ENCODE measurements at regions not wholly inside any gene's neighbourhood (a gene's known extent, or its start where the extent isn't known, plus 50 kb on each side); places are given as distances from the start of the nearest gene placed in this dataset.

GRCh38 chr12:89920866-89921265 lies 212.2 kb upstream of the ATP2B1 start:
- Histone ChIP-seq H2AFZ (ENCODE audit: low read depth, low read length) (no peak overlapping the region), H3K4me1 (ENCODE audit: insufficient read depth, low read length) (no peaks in the 10 kb centered on the region), H3K27ac (ENCODE audit: low read depth, low read length) (no peak overlapping the region), H4K20me1 (ENCODE audit: insufficient read depth, low read length) (no peaks in the 10 kb centered on the region), H3K9ac (ENCODE audit: low read length) (no peak overlapping the region), H3K4me3 (ENCODE audit: insufficient read depth, low read depth, low read length) (no peak overlapping the region), H3K79me2 (ENCODE audit: insufficient read depth, low read length) (no peaks in the 10 kb centered on the region), H3K4me2 (ENCODE audit: low read length) (no peak overlapping the region), H3K9me3 (ENCODE audit: insufficient read depth, low read depth, low read length) (no peaks in the 10 kb centered on the region), H3K27me3 (ENCODE audit: insufficient read depth, low read length) (no peaks in the 10 kb centered on the region), H3K36me3 (ENCODE audit: insufficient read depth, low read length) (no peaks in the 10 kb centered on the region)
- H3K27ac Mint-ChIP-seq (ENCODE audit: unreplicated experiment), result no peak overlapping the region
- no peaks in the 10 kb centered on the region for H3K9me3 Mint-ChIP-seq (ENCODE audit: unreplicated experiment)
- no peaks in the 10 kb centered on the region for H3K4me1 Mint-ChIP-seq (ENCODE audit: low read depth, unreplicated experiment)
- H3K4me3 Mint-ChIP-seq (ENCODE audit: unreplicated experiment), result no peak overlapping the region
- no peak for DNase-seq (ENCODE audit: low read depth)
- H3K27me3 Mint-ChIP-seq (ENCODE audit: low read depth, unreplicated experiment), result no peaks in the 10 kb centered on the region
- FAIRE-seq, result no peak
- TF ChIP-seq EZH2 (IDR thresholded peaks at IDR 0.05; ENCODE audit: insufficient read depth, low read length), result no peak
- no peak for TF ChIP-seq CTCF (IDR thresholded peaks at IDR 0.05; ENCODE audit: insufficient read depth, low read depth, low read length)
- H3K36me3 Mint-ChIP-seq (ENCODE audit: low read depth, unreplicated experiment), result no peaks in the 10 kb centered on the region

GRCh38 chr12:89919241-89919906 lies 210.7 kb upstream of the ATP2B1 start:
- no peaks in the 10 kb centered on the region for H3K36me3 Mint-ChIP-seq (ENCODE audit: low read depth, unreplicated experiment)
- no peak for DNase-seq (ENCODE audit: low read depth)
- H3K27ac Mint-ChIP-seq (ENCODE audit: unreplicated experiment), result no peak overlapping the region
- Histone ChIP-seq H3K4me1 (ENCODE audit: insufficient read depth, low read length) (no peaks in the 10 kb centered on the region), H3K27me3 (ENCODE audit: insufficient read depth, low read length) (no peaks in the 10 kb centered on the region), H3K36me3 (ENCODE audit: insufficient read depth, low read length) (no peaks in the 10 kb centered on the region), H3K9me3 (ENCODE audit: insufficient read depth, low read depth, low read length) (no peaks in the 10 kb centered on the region), H2AFZ (ENCODE audit: low read depth, low read length) (no peak overlapping the region), H3K27ac (ENCODE audit: low read depth, low read length) (no peak overlapping the region), H3K4me3 (ENCODE audit: insufficient read depth, low read depth, low read length) (no peak overlapping the region), H4K20me1 (ENCODE audit: insufficient read depth, low read length) (no peaks in the 10 kb centered on the region), H3K79me2 (ENCODE audit: insufficient read depth, low read length) (no peaks in the 10 kb centered on the region), H3K4me2 (ENCODE audit: low read length) (no peak overlapping the region), H3K9ac (ENCODE audit: low read length) (no peak overlapping the region)
- H3K4me3 Mint-ChIP-seq (ENCODE audit: unreplicated experiment), result no peak overlapping the region
- FAIRE-seq, result no peak
- TF ChIP-seq CTCF (IDR thresholded peaks at IDR 0.05; ENCODE audit: insufficient read depth, low read depth, low read length), result no peak
- no peak for TF ChIP-seq EZH2 (IDR thresholded peaks at IDR 0.05; ENCODE audit: insufficient read depth, low read length)
- no peaks in the 10 kb centered on the region for H3K4me1 Mint-ChIP-seq (ENCODE audit: low read depth, unreplicated experiment)
- no peaks in the 10 kb centered on the region for H3K27me3 Mint-ChIP-seq (ENCODE audit: low read depth, unreplicated experiment)
- no peaks in the 10 kb centered on the region for H3K9me3 Mint-ChIP-seq (ENCODE audit: unreplicated experiment)

GRCh38 chr12:89918172-89918846 lies 209.7 kb upstream of the ATP2B1 start:
- TF ChIP-seq EZH2 (IDR thresholded peaks at IDR 0.05; ENCODE audit: insufficient read depth, low read length), result no peak
- TF ChIP-seq CTCF (IDR thresholded peaks at IDR 0.05; ENCODE audit: insufficient read depth, low read depth, low read length), result no peak
- Mint-ChIP-seq H3K9me3 (ENCODE audit: unreplicated experiment) (no peaks in the 10 kb centered on the region), H3K4me1 (ENCODE audit: low read depth, unreplicated experiment) (no peaks in the 10 kb centered on the region), H3K36me3 (ENCODE audit: low read depth, unreplicated experiment) (no peaks in the 10 kb centered on the region), H3K4me3 (ENCODE audit: unreplicated experiment) (no peak overlapping the region), H3K27me3 (ENCODE audit: low read depth, unreplicated experiment) (no peaks in the 10 kb centered on the region), H3K27ac (ENCODE audit: unreplicated experiment) (no peak overlapping the region)
- no peak overlapping the region for H3K9ac ChIP-seq (ENCODE audit: low read length)
- no peaks in the 10 kb centered on the region for H4K20me1 ChIP-seq (ENCODE audit: insufficient read depth, low read length)
- no peak overlapping the region for H3K27ac ChIP-seq (ENCODE audit: low read depth, low read length)
- no peak overlapping the region for H2AFZ ChIP-seq (ENCODE audit: low read depth, low read length)
- H3K4me3 ChIP-seq (ENCODE audit: insufficient read depth, low read depth, low read length), result no peak overlapping the region
- FAIRE-seq (no peak), DNase-seq (ENCODE audit: low read depth) (no peak)
- no peaks in the 10 kb centered on the region for H3K27me3 ChIP-seq (ENCODE audit: insufficient read depth, low read length)
- no peak overlapping the region for H3K4me2 ChIP-seq (ENCODE audit: low read length)
- no peaks in the 10 kb centered on the region for H3K4me1 ChIP-seq (ENCODE audit: insufficient read depth, low read length)
- no peaks in the 10 kb centered on the region for H3K79me2 ChIP-seq (ENCODE audit: insufficient read depth, low read length)
- no peaks in the 10 kb centered on the region for H3K9me3 ChIP-seq (ENCODE audit: insufficient read depth, low read depth, low read length)
- H3K36me3 ChIP-seq (ENCODE audit: insufficient read depth, low read length), result no peaks in the 10 kb centered on the region
